ENCODE measurements at regions not wholly inside any gene's neighbourhood (a gene's known extent, or its start where the extent isn't known, plus 50 kb on each side); places are given as distances from the start of the nearest gene placed in this dataset.
"Not testable (repeated sequence)": the region's sequence is repeated elsewhere in the genome, so short reads cannot be mapped to it uniquely, and the experiment has no call there.

- DNase-seq (ENCODE audit: low read depth): no peak
Measured at GRCh38 chr3:30521156-30521715, 85.2 kb upstream of the TGFBR2 start.

DNA sequence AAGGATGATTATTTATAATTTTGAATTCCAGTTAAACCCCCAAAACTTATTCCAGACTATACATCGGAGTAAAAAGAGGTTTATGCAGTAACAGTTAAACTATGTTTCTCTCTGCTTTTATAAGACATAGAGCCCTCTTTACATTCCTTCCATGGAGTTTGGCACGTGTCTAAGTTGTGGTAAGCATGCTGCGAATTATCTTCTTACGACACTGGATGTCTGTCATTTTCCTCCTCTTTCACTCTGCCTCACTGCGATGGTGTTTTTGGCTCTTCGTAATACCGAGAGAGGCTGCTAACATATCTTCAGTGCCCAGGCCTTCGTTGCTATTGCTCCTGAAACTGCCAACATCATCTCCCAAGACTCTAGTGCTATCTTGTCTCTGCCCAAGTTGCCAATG is 83.9 kb upstream of the TGFBR2 start:
- DNase-seq (ENCODE audit: low read depth): no peak

GRCh38 chr3:30523366-30523765 is 83.0 kb upstream of the TGFBR2 start:
- DNase-seq (ENCODE audit: low read depth): no peak

DNA sequence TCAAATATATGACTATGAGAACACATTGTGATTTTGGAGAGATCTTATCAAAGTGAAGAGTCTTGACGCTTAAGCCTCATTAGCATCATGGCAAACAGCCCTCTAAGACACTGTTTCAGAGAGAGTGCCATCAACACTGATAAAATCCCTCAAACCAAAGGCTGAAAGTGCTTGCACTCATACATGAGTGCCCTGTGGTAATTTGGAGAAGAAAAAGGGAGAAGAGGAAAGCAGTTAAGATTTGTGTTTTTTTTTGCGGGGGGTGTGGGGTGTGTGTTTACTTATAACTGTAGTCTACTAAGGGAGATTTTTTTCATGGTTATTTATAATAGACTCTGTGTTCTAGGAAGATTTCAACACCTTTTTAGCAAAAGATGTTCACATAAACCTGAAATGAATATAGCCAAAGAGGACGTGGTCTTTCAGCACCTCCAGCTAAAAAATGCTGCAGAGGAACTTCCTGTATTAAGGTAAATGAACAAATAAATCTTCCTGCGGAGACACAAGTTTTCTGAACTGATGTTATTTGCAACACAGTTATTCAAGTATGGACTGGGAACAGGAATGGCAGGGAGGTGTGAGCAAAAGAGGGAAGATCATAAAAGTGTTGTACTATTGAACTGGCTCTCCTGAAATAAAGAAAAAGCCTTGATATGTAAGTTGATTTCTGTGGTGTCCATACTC is 81.9 kb upstream of the TGFBR2 start:
- no peak for DNase-seq (ENCODE audit: low read depth)

GRCh38 chr3:30526031-30526430 is 80.4 kb upstream of the TGFBR2 start:
- DNase-seq (ENCODE audit: low read depth): no peak

- no peak for DNase-seq (ENCODE audit: low read depth)
Measured at GRCh38 chr3:30527186-30527585, 79.2 kb upstream of the TGFBR2 start.

- no peak for DNase-seq (ENCODE audit: low read depth)
Measured at GRCh38 chr3:30527720-30528119, 78.7 kb upstream of the TGFBR2 start.

GRCh38 chr3:30530084-30530483 is 76.3 kb upstream of the TGFBR2 start:
- no peak for DNase-seq (ENCODE audit: low read depth)

DNA sequence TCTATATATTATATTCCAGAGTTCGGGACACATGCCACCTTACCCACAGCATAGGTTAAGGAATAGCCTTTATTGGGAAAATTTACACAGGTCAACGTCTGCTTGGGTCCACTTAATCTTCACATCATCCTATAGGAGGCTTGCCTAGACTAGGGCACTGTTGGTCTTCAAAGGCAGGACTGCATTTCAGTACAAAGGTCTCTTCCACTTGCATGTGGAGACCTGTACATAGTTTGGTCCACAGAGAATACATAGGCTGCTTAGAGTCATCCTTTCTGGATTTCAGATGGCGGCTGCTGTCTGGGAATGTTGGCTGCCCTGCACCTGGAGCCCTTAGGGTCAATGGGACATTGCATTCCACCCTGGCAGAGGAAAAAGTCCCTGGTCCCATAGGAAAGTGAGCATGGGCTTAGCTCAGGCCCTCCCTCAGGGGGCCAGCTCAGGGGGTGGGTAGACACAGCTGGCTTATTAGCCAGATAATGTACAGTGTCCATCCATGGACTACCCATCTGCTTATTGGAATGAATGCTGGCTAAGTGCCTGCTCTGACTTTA is 75.3 kb upstream of the TGFBR2 start:
- DNase-seq (ENCODE audit: low read depth): no peak

DNA sequence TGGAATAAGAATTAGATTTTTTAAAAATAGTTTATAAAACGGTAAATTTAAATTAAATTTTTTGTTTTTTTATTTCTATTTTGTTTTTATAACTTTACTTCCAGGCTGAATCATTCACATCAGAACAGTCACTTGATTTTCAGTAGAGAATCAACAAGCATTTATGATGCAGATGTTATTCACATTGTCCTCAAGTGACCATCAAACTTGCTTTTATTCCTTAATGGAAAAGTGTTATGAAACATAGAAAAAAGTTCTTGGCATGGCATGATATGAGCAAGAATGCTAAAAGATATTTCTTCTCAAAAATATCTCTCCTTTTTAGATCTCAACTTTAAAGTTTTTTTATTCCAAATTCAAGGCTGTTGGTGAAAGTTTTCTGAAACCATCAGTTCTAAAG is 70.9 kb upstream of the TGFBR2 start:
- DNase-seq (ENCODE audit: low read depth): no peak

DNA sequence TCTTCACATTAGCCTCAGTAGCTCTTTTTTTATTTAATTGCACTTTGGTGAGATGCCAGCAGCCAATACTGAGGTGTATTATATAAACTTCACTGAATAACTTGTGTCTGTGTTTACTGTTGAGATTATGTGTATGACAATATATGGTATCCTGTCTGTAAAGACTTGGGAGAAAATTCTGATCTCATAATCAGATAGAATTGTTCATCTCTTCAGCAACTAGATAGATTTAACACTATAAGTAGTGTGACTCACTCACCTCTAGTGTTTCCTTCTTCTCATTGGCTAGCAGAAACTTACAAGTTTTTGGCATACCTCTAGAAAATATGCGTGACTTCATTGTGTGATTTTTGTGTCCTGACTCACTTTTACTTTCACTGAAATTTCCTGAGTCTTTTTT is 67.6 kb upstream of the TGFBR2 start:
- no peak for DNase-seq (ENCODE audit: low read depth)

DNA sequence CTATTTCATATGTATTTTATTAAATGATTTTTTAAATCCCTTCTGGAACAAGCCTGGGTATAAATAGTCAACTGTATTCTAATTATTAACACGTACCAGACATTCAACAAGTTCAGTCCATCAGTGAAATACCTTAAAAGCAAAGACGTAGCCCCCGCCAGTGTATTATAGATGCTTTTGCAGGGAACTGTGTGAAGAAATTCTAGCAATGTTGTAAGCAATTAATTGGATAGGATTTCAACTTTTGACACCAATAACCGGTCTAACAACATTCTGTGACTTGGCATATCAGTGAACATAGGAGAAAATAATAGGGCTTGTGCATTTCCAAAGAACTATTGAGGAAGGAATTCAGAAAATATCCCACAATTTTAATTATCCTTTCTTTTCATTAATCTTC is 67.2 kb upstream of the TGFBR2 start:
- DNase-seq (ENCODE audit: low read depth): no peak

DNA sequence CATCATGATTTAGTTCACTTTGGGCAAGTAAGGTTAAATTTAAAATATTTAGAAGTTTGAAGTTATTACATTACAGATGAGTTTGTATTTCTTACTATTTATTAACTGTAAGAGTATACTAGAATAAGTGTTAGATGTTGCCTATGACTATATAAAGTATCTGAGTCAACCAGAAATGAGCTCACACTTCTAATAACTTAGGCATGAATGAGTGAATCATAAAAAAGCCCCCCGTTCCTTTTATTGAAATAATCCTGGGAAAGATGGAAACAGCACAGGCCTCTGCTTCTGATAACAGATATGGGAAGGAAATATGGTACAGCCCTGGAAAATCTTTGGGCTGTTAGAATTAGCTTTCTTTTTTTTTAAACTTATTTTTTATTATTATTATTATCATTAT is 66.6 kb upstream of the TGFBR2 start:
- DNase-seq (ENCODE audit: low read depth): no peak

- DNase-seq (ENCODE audit: low read depth): not testable (repeated sequence)
Measured at GRCh38 chr3:30541156-30541555, 65.2 kb upstream of the TGFBR2 start.

DNA sequence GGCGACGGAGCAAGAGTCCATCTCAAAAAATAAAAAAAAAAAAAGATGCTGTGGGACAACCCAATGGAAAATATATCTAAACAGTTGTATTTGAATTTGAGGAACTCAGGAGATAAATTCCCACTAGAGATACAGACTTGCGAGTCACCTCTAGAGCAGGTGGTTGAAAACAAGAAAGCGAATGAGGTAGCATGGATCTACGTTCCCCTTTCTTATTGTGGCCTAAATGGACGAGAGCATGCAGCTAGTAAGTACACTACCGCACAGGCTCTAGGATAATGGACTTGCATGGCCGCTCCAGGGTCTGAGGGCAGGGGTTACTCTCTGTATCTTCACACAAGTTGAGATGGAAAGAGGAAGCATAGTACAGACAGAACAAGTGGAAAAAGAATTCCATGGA is 63.5 kb upstream of the TGFBR2 start:
- DNase-seq (ENCODE audit: low read depth): no peak

DNA sequence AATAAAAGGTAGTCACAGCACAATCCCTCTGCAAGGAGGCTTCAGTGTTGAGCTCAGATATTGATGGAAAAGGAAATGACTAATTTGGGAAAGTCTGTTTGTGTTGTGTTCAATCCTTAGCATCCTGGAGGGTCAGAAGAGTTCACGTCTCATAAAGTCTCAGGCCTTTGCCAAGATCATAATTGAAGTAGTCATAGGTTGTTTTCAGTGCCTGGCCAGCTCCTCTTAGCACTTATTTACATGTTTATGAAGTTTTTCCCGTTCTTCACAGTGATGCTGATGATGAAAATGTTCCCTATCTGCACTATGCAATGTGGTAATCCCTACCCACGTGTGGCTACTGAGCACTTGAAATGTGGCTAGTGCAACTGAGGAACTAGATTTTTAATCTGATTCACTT is 61.6 kb upstream of the TGFBR2 start:
- no peak for DNase-seq (ENCODE audit: low read depth)

GRCh38 chr3:30546934-30547333 is 59.5 kb upstream of the TGFBR2 start:
- no peak for DNase-seq (ENCODE audit: low read depth)

- DNase-seq (ENCODE audit: low read depth): no peak
Measured at GRCh38 chr3:30547716-30548115, 58.7 kb upstream of the TGFBR2 start.

GRCh38 chr3:30548600-30548999 is 57.8 kb upstream of the TGFBR2 start:
- DNase-seq (ENCODE audit: low read depth): no peak

- DNase-seq (ENCODE audit: low read depth): no peak
Measured at GRCh38 chr3:30549600-30549999, 56.8 kb upstream of the TGFBR2 start.

DNA sequence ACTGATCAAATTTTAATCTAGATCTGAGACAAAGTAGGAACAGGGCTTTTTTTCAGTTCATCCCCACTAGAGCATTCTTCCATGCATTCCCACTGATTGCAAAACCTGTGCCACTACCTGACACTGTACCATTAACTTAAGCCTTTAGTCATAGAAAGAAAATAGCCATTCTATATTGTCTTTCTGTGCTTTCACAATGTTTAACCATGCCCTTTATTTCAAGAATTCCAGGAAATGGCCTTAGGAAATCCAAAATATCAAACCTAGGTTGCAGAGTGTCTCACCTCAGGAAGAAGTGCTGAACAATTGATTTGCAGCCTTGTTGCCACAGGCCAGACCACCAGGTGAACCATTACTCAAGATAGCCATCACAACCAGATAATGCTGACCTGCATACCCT is 56.2 kb upstream of the TGFBR2 start:
- no peak for DNase-seq (ENCODE audit: low read depth)

DNA sequence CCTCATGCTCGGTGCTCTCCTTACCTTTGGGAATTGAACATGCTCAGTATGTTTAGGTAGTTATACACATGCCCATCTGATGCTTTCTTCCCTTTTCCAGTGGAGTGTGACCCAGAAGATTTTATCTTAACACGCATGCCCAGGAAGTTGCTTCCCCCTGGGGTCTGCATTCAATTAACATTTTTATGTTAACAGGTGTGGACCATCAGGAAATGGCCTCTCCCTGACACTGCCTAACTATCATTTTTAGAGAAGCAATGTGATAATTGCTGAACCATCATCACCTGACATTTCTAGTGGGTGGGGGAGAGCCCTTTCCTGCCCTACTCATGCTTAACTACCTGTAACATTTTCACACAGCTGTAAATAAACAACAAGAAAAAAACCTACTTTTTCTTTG is 55.1 kb upstream of the TGFBR2 start:
- DNase-seq (ENCODE audit: low read depth): no peak

- DNase-seq (ENCODE audit: low read depth): no peak
Measured at GRCh38 chr3:30551927-30552326, 54.5 kb upstream of the TGFBR2 start.

Data from activated T-helper 1 cell treated with Interleukin-2 at 50 U/mL for 16 hours (primary cell).